GM21619 (cell line): ENCODE measurements at regions not wholly inside any gene's neighbourhood (a gene's known extent, or its start where the extent isn't known, plus 50 kb on each side); places are given as distances from the start of the nearest gene placed in this dataset.

ENCODE experiments used
- ATAC-seq: cut with Tn5 transposase; IDR thresholded peaks from one replicate; pipeline ENCODE4 v1.9.1; 2021; ENCODE audit not compliant: unreplicated experiment

DNA sequence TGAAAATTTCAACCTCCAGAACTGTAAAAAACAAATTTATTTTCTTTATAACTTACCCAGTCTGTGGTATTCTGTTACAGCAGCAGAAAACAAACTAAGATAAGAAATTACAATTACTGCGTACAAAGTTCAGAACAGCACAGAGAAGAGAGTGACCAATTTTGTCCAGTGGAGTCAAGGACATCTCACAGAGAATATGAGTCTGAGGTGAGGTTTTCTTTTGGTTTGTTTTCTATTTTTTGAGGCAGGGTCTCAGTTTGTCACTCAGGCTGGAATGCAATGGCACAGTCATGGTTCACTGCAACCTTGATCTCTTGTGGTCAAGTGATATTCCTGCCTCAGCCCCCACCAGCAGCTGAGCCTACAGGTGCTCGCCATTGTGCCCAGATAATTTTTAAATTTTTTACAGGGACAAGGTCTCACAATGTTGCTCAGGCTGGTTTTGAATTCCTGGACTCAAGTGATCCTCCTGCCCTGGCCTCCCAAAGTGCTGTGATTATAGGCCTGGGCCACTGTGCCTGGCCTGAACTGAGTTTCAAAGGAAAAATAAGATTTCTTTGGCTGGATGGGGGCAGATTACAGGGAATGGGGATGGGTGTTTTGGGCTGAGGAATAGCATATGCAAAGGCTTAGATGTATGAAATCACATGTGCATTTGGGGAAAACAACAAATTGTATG lies 201.1 kb upstream of the USP24 start:
- no peak for ATAC-seq

DNA sequence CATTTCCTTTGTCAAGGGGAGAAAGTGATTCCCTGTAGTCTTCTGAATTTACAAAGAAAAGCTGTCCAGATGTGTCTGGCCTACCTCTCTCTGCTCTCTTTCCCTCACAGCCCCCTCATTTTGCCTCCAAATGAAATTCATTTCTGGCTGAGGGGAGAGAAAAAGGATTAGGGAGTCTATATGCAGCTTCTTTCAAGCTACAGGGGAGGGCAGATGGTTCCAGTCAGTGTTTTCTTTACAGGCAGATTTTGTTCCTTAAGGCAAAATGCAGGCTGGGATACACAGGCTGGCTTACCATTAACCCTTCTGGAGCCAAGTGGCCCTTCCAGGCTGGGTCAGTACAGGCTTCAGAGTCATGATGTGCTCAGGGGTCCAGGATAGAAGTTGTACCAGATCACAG lies 198.1 kb upstream of the USP24 start:
- no peak for ATAC-seq

DNA sequence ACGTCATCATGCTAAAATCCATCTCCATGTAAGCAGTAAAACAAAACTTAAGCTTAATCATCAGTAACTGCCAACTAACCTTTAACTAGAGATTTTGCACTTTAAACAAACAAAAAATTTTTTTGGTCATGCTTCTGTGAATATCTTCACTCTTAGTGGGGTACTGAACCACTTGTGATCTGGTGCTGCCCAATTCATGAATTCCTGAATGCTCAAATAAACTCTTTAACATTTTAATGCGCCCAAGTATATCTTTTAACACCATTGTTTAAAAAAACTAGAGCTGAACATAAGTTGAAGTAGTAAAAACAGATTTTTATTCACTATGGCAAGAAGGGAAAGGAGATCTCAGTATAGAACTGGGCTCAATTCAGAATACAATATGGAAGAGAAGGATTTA lies 196.9 kb upstream of the USP24 start:
- no peak for ATAC-seq

DNA sequence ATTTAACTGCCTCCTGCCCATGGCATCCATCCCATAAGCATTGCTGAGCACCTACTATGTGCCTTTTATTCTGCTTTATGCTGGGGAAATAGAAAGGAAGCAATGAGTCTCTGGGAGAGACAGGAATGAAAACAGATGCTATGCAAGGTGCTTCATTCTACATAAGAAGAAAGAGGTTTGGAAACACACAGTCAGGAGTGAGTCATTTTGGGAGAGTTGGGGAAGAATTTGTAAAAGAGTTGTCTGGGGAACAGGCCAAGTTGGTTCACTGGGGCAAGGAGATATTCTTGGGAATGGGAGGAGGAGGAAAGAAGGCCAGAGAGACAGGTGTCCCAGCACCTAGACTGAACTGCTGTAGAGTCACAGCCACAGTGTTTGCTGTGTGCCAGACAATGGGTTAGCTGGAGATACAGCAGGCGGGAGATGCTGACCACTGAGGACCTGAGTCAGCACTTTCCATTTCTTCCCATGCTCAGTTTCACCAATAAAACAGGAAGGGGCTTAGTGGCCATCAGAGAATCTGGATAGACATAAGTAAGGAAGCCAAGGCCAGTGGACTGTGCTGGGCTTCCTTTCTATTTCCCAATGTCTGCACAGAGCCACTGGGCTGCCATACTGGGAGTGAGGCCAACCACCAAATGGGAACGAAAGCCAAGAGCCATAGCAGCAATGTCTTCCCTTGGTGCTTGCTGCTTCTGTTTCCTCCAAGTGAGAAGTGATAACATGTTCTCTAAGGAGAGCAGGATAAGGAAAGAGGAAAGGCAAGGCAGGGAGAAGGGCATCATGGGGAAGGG lies 187.7 kb upstream of the USP24 start:
- ATAC-seq: no peak

DNA sequence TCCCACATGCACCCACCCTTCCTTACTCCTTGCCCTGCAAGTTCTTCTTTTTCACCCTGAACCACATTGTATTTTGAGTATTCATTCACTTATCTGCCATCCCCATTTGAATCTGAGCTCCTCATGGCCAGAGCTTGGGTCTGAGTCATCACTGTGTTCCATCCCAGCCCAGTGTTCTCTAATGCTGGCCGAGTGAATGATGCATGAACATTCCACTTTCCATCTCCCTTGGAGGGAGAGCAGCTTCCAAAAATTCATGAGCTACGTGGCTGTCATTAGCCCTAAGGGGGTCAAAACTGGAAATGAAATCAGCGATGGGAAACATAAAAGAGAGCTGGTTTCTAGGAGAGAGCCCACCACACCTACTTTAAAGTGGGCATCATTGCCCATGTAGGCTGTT lies 187.0 kb upstream of the USP24 start:
- ATAC-seq: no peak

DNA sequence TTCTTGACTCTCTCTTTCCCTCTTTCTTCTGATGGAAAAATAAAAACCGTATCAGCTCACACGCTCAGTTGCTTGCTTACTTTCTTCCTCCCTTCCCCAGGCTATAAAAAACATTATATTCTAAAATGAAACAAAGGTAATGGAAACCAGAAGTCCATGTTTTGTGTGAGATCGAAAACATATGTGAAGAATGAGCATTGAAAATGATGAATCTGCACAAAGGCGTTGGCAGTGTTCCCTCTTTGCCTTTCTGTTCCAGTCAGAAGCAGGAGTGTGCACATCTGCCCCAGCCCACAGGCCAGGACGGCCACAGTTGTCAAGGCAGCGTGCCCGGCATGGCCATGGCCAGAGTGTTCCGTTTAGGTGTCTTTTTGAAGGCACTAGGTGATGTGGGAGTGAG lies 185.3 kb upstream of the USP24 start:
- ATAC-seq: no peak

DNA sequence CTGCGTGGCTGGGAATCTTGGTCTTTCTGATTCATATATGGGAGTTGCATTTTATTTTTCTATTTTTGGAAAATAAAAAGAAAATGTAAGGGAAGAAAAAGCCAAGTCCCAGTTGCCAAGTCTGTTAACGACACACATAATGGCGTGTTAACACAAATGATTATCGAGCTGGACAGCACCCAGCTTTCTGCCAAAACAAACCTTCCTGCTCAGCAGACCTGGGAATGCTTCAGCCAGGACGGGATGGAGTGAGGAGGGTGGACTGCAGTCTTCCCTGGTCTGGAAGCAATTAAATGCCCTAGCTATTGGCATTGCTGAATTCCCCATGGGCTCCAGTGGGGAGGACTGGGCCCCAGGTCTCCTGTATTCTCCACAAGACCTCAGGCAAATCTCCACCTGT lies 184.2 kb upstream of the USP24 start:
- ATAC-seq: no peak

DNA sequence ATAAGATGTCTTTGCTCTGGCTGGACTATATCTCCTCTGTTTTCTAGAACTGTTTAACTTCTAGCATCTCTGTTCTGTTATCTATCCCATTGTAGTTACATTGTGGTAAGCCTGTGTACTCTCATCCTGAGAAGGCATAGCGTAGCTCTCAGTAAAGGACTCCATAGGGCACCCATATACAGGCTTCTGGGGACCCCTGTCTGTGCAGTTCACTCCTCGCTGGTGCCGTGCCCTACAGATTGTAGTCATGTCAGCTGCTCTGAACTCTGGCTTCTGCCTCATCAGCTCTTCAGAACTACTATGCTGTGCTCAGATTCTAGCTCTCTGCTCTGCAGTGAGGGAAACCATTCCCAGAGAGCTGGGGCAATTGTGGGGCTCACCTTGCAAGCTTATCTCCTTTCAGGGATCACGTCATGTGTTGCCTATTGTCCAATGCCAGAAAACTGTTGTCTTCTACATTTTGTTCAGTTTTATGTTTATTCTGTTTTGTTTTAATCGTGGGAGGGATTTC lies 181.3 kb upstream of the USP24 start:
- ATAC-seq: no peak

DNA sequence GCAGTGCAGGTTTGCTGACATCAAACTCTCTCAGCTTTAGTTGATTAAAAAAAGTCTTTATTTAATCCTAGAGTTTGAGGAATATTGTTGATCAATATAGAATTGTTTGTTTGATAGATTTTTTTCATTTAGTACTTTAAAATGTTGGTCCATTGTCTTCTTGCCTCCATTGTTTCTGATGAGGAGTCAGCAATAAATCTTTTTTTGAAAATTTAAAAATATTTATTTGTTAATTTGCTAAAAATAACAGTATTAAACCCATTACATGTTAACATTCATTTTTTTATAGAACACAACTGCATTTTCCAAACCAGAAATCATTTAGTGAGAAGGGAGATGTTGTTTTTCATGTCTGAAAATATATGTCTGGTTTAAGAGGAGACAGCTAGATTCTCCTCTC lies 173.8 kb upstream of the USP24 start:
- ATAC-seq: no peak

DNA sequence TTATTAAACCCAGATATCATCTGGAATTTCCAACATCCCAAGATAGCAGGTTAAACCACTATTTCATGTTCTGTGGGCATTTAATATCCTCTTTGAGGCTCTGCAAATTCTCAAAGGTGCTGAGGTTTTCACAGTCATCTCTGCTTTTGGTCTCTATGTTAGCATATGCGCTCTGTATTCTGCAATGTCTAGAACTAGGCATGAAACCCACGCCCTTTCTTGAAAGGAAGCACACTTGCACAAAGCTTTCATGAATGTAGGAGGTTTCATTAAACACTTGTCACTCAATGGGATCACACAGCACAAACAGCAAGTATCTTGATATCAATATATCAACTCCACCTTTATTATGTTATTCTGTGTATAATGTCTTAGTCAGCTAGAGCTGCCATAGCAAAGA lies 172.0 kb upstream of the USP24 start:
- no peak for ATAC-seq

DNA sequence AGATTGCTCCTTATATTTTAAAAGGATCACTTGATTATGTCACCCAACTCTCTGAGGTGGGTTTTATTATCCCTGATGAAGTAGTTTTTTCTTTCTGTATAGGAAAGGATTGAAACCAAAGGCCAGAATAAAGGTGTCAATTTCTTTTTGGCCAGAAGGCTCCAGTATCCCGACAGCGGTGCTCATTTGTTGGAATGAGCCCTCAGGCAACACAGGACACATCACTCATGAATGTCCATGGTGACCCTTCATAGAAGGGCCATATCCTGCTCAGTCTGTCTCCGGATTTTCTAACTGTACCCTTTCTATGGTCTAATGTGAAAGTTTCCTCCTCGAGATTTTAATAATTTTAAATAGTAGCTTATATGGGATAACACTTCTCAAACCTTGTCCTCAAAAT lies 171.3 kb upstream of the USP24 start:
- no peak for ATAC-seq

DNA sequence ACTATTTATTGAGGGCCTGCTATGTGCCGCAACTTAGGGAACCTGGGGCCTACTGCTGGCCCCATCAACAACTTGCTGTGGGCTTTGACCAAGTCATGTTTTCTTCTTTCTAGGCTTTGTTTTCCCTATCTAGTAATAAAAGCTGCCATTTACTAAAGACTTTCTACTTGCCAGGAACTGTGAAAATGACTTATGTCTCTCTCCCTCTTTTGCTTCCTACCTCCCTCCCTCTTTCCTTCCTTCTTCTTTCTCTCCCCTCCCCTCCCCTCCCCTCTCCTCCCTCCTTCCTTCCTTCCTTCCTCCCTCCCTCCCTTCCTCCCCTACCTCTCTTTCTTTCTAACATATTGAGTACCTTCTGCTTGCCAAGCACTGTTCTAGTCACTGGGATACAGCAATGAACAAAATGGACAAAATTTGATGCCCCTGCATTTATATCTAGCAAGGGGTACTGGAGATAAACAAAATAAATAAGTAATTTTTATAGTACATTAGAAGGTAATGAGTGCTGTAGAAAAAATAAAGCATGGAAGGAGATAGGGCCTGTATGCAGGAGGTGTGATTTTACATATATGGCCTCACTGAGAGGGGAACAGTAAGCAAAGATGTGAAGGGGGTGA lies 170.3 kb upstream of the USP24 start:
- no peak for ATAC-seq

DNA sequence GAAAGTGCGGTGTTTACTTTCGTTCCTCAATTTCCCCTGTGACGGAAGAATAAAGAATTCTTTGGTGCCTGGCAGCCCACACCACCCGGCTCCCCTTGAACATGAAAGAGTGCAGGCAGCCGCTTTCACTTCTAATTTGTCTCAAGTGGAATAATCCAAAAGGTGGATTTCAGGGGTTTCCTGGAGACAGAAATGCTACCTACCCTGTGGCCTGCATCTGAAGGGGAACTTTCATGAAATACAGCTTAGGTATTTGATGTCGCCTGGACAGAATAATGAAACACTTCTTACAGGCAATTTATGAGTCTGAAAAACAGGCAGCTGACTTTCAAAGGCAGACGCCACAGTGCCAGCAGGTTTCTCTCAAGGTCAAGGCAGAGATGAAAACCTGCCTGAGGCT lies 169.5 kb upstream of the USP24 start:
- no peak for ATAC-seq

DNA sequence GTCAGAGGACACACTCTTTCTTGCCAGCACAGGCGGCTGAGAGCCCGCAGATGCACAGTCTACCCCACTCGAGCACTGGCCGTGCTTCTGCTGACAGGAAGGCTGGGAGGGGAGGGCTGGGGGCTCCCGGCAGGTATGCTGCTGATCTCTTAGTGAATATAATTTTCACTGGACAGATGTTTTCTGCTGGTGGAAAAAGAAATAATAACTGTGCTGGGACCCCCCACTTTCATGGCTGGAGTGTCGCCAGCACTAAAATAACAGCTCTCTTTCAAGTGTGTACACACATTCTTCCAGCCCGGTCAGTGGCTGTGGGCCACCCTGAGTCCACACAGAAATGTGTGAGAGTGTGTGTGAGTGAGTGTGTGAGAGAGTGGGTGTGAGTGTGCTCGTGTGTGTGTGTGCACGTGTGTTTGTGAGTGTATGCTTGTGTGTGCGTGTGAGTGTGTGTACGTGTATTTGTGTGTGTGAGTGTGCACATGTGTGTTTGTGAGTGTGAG lies 167.7 kb upstream of the USP24 start:
- no peak for ATAC-seq

DNA sequence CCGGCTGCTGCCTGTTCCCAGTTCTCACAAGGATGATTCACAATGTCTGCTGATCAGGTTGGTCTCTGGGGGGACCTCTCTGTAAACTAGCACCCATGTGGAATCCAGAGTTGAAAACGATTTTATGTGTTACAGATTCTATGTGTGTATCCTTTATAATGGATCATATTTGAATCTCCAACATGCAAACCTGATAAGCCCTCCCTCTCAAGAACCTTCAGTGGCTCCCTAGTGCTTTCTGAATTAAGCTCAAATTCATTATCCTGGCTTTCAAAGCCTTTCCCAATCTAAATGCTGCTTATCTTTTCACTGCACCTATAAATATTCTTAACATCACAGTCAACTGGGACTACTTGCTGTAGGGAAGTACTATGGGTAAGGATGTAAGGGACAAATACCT lies 166.8 kb upstream of the USP24 start:
- no peak for ATAC-seq

DNA sequence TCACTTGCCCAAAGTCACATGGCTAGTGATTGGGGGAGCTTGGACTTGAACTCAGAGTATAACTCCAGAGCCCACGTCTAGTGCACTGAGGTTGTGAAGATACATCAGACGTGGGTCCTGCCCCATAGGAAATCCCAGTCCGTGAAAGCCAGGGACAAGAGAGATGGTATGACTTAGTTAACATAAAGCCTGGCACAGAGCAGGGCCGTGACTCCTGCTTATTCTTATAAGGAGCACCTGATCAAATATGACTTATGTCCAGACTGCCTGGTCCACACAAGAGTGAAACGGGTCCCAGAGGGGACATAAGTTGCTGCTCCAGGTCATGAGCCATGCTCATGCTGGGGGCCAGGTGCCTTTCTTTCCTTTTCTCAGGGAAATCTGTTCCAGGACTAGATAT lies 166.3 kb upstream of the USP24 start:
- no peak for ATAC-seq

DNA sequence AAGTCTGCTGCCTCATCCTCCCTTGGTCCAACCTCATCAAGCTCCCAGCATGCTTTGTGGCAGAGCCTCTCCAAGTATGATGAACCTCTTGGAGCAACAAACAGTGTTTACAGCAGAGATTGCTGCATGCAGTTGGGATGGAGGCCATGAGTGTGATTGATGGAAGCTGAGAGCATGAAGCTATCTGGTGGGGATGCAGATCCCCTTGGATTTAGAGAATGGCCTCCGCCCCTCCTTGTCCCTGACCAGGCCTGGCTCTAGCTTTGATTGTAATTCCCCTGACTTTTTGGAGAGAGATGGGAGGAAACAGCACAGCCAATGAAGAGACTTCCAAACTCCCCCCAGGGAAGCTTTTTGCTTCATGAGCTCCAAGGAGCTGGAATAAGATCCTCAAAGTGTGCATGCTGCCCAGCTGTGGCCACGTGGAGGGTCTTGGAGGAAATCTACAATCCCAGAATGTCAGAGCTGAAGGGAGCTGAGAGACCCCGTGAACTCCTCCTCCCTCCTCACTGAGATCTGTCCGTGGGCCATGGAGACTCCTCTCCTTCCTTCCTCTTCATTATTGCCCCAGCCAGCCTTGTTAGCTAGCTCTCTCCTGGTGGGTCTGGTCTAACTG lies 165.3 kb upstream of the USP24 start:
- no peak for ATAC-seq

DNA sequence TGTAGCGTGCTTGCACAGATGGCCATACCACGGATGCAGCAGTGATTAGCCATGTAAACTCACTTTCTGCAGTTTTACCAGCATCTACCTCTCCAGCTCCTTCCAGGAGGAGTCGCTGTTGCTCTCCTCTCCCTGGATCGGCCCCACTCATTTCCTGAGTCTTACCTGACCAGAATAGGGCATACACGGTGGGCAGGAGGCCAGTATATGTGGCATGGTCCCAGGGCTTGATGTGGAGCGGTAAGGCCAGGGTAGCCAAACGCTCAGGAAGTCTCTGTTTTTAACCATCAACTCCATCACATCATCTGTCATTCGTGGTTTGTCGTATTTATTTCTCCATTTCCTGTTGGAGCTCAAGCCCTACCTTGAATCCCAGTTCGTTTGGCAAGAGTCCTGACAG lies 163.4 kb upstream of the USP24 start:
- no peak for ATAC-seq

DNA sequence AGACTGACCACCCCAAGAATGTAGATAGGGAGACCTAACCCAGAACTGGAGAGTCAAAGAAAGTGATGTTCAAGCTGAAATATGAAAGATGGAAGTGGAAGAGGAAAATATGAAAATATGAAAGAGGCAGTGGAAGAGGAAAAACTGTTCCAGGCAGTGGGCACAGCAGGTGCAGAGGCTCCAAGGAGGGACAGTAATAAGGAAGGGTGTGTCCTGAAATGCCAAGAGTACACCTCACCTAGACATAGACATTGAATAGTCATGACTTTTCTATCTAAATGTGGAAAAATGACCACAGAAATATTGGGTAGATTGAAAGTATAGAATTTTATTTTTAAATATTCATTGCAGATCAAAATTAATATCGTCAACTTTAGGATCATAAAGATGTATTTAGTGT lies 161.7 kb upstream of the USP24 start:
- ATAC-seq: no peak

DNA sequence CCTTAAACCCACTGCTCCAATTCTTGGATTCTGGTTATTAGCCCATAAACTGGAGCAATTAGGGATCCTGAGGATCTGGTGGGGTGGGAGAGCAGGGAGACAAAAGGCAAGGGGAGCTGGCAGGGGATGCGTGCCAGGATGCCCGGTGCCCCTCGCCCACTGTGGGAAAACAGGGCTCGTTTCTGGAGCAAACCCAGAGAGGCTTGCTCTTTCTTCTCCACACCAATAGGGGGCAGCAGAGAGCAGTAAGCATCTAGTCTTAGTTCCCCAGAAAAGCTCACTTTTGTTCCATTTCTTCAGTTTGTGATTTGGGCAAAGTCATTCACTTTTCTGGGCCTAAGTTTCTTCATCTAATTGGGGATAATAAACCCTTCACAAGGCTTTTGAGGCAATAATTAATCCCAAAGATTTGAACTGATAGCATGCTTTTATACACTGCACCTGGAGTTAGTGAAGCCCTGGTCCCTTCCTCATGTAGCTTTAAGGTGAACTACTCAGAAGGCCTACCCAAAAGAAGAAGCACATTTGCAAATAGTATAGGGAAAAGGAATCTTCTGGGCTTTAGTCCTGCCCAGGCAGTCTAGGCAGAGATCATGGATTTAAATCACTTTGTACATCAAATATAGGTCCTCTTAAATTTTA lies 160.6 kb upstream of the USP24 start:
- ATAC-seq: peak; percentile 63
